SU-DHL-6 (cell line): ENCODE measurements at regions not wholly inside any gene's neighbourhood (a gene's known extent, or its start where the extent isn't known, plus 50 kb on each side); places are given as distances from the start of the nearest gene placed in this dataset.

ENCODE experiments used
- H2AFZ ChIP-seq: fragments of 200-600 bp; sonication (generic); 2 replicates; pipeline ENCODE4 v1.6.1; 2014; ENCODE audit warnings: low read depth, mild to moderate bottlenecking, moderate library complexity, mixed read lengths, antibody characterized with exemption, low read length; ENCODE audit not compliant: severe bottlenecking
- H3F3A ChIP-seq: fragments of 200-600 bp; shearing (Covaris generic); 2 replicates; pipeline ENCODE4 v1.6.0; 2016; ENCODE audit warnings: antibody characterized with exemption, mild to moderate bottlenecking; ENCODE audit not compliant: insufficient read depth
- H3K27ac ChIP-seq: fragments of 200-600 bp; sonication (generic); 2 replicates; pipeline ENCODE4 v1.5.1; 2016; ENCODE audit warnings: low read depth, mild to moderate bottlenecking, low read length, moderate library complexity, mixed read lengths
- H3K27me3 ChIP-seq: fragments of 200-600 bp; sonication (generic), shearing (Covaris generic); 2 replicates; pipeline ENCODE4 v1.6.0; 2014; ENCODE audit warnings: mild to moderate bottlenecking, low read length
- H3K36me3 ChIP-seq: fragments of 200-600 bp; sonication (generic); 2 replicates; pipeline ENCODE4 v1.6.1; 2014; ENCODE audit warnings: mild to moderate bottlenecking, low read length, mixed read lengths
- H3K4me2 ChIP-seq: fragments of 300-600, 200-600 bp; shearing (Covaris generic), sonication (generic); 2 replicates; pipeline ENCODE4 v1.6.0; 2014; ENCODE audit warnings: low read length, low read depth, mild to moderate bottlenecking; ENCODE audit not compliant: poor library complexity, severe bottlenecking
- H3K4me3 ChIP-seq: fragments of 200-600 bp; sonication (generic); 2 replicates; pipeline ENCODE4 v1.5.1; 2014; ENCODE audit warnings: antibody characterized with exemption, low read length, mild to moderate bottlenecking, mixed read lengths; ENCODE audit not compliant: insufficient read depth, poor library complexity, severe bottlenecking
- H3K79me2 ChIP-seq: fragments of 200-600 bp; sonication (generic); 2 replicates; pipeline ENCODE4 v1.6.1; 2014; ENCODE audit warnings: mild to moderate bottlenecking, low read length, moderate library complexity; ENCODE audit not compliant: insufficient read depth
- H3K9ac ChIP-seq: fragments of 200-600 bp; sonication (generic); 2 replicates; pipeline ENCODE4 v1.7.0; 2014; ENCODE audit warnings: mild to moderate bottlenecking, low read length
- H3K9me2 ChIP-seq: fragments of 200-600 bp; sonication (generic); replicated peaks from 2 replicates; pipeline ENCODE4 v1.6.1; 2014; ENCODE audit warnings: low read length; ENCODE audit not compliant: insufficient read depth
- H3K9me3 ChIP-seq: fragments of 200-600 bp; sonication (generic); 2 replicates; pipeline ENCODE4 v1.6.1; 2014; ENCODE audit warnings: low read length, mixed read lengths; ENCODE audit not compliant: insufficient read depth
- H4K20me1 ChIP-seq: fragments of 200-600 bp; sonication (generic); 2 replicates; pipeline ENCODE4 v1.6.1; 2014; ENCODE audit warnings: low read depth, mild to moderate bottlenecking, antibody characterized with exemption, low read length, moderate library complexity, mixed read lengths
- CTCF ChIP-seq: fragments of 200-600 bp; sonication (generic); IDR thresholded peaks from one replicate; pipeline ENCODE4 v1.5.1; 2017; ENCODE audit warnings: antibody characterized with exemption, mild to moderate bottlenecking, low read length, moderate library complexity; ENCODE audit not compliant: insufficient read depth, poor library complexity, severe bottlenecking
- EZH2phosphoT487 ChIP-seq: fragments of 200-600 bp; sonication (generic), shearing (Covaris generic); conservative IDR thresholded peaks from 2 replicates; pipeline ENCODE4 v1.6.1; 2018; ENCODE audit warnings: mild to moderate bottlenecking, antibody characterized with exemption, low read length, moderate library complexity, mixed read lengths

DNA sequence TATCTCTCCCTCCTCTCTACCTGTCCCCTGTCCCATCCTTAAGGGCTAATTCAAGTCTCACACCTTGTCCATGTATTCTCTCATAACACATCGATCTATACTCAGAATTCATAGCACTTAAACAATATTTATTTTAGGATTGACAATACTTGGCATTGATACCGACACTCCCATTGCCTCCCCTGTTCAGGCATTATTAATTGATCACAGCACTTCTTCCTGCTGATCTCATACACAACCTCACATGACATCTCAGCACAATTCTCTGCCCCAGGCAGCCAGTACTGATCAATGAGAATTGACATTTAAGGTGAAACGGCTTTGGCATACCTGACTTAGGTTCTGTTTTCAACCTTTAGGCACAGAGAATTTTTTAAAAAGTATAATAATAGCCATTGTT, 582.4 kb upstream of the BRINP1 start:
- no peak for TF ChIP-seq EZH2phosphoT487
- no peak for TF ChIP-seq CTCF
- H3K9ac ChIP-seq, result no peak overlapping the region

DNA sequence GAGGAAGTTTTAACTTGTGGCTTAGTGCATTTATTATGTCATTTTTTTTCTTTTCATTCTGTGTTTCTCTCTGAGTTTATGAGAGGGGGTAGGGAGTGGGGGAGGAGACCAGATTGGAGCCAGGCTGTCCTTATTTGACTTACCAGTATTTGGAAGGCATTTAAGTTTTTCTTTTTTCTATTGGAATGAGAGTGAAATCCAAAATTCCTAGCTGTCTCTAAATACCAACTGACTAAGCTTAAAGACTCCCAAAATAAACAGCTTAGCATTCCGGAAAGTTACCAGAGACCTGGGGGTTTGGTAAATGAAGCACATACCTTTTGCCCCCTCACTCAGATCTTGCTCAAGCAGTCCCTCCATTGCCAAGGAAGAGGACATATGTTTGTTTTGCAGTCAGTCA, 581.9 kb upstream of the BRINP1 start:
- no peaks in the 10 kb centered on the region for H4K20me1 ChIP-seq
- H3K36me3 ChIP-seq, result no peaks in the 10 kb centered on the region
- no peak overlapping the region for H3K4me2 ChIP-seq
- H3K27me3 ChIP-seq, result no peaks in the 10 kb centered on the region
- no peak for TF ChIP-seq CTCF
- TF ChIP-seq EZH2phosphoT487, result no peak
- no peak overlapping the region for H3K4me3 ChIP-seq
- no peak overlapping the region for H3K9ac ChIP-seq
- H3K9me2 ChIP-seq, result no peaks in the 10 kb centered on the region
- H3K9me3 ChIP-seq, result no peaks in the 10 kb centered on the region
- H3F3A ChIP-seq, result no peaks in the 10 kb centered on the region
- no peak overlapping the region for H3K27ac ChIP-seq
- H3K79me2 ChIP-seq, result no peaks in the 10 kb centered on the region
- H2AFZ ChIP-seq, result no peak overlapping the region

More for the DNA sequence above, 582.4 kb upstream of the BRINP1 start:
- no peaks in the 10 kb centered on the region for H3K27me3 ChIP-seq
- H3F3A ChIP-seq, result no peaks in the 10 kb centered on the region
- H3K27ac ChIP-seq, result no peak overlapping the region
- no peak overlapping the region for H3K4me2 ChIP-seq
- H4K20me1 ChIP-seq, result no peaks in the 10 kb centered on the region
- no peaks in the 10 kb centered on the region for H3K36me3 ChIP-seq
- no peaks in the 10 kb centered on the region for H3K79me2 ChIP-seq
- no peaks in the 10 kb centered on the region for H3K9me2 ChIP-seq
- no peak overlapping the region for H2AFZ ChIP-seq
- no peaks in the 10 kb centered on the region for H3K9me3 ChIP-seq
- H3K4me3 ChIP-seq, result no peak overlapping the region

DNA sequence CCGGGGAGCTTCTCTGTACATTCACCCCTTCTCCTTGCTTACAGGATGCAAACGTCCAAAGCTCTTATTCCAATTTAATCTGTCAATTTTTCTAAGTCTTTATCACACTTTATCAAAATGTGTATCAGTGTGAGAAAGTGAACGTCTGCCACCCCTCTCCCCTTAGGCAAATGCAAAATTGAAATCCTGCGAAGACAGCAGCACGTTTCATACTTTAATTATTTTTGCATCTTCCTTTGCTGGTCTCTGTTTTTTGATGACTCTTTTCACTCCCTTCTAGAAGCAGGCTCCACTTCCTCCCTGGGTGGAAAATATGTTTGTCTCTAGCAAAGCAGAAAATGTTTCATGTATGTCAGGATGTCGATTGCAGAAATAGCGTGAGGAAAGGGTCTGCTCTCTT, 576.5 kb upstream of the BRINP1 start:
- Histone ChIP-seq H2AFZ (no peak overlapping the region), H3K4me2 (peak overlapping the region; percentile 4), H3K4me3 (no peak overlapping the region), H3K27ac (no peak overlapping the region), H3K9me3 (no peaks in the 10 kb centered on the region), H3K9ac (no peak overlapping the region), H3K36me3 (no peaks in the 10 kb centered on the region), H3K9me2 (no peaks in the 10 kb centered on the region), H3K79me2 (no peaks in the 10 kb centered on the region), H4K20me1 (no peaks in the 10 kb centered on the region), H3K27me3 (no peaks in the 10 kb centered on the region), H3F3A (no peaks in the 10 kb centered on the region)
- TF ChIP-seq CTCF, result no peak
- no peak for TF ChIP-seq EZH2phosphoT487

- no peaks in the 10 kb centered on the region for H3F3A ChIP-seq
- H3K27me3 ChIP-seq, result no peaks in the 10 kb centered on the region
- no peak overlapping the region for H3K9ac ChIP-seq
- H3K4me2 ChIP-seq, result no peak overlapping the region
- H3K9me3 ChIP-seq, result no peaks in the 10 kb centered on the region
- H3K36me3 ChIP-seq, result no peaks in the 10 kb centered on the region
- H3K9me2 ChIP-seq, result no peaks in the 10 kb centered on the region
- H4K20me1 ChIP-seq, result no peaks in the 10 kb centered on the region
- TF ChIP-seq EZH2phosphoT487, result no peak
- TF ChIP-seq CTCF, result no peak
- H3K27ac ChIP-seq, result no peak overlapping the region
- no peak overlapping the region for H2AFZ ChIP-seq
- no peak overlapping the region for H3K4me3 ChIP-seq
- no peaks in the 10 kb centered on the region for H3K79me2 ChIP-seq
These were observed 571.9 kb upstream of the BRINP1 start for GRCh38 chr9:119941091-119941490.
